ENCODE measurements at regions not wholly inside any gene's neighbourhood (a gene's known extent, or its start where the extent isn't known, plus 50 kb on each side); places are given as distances from the start of the nearest gene placed in this dataset.

DNA sequence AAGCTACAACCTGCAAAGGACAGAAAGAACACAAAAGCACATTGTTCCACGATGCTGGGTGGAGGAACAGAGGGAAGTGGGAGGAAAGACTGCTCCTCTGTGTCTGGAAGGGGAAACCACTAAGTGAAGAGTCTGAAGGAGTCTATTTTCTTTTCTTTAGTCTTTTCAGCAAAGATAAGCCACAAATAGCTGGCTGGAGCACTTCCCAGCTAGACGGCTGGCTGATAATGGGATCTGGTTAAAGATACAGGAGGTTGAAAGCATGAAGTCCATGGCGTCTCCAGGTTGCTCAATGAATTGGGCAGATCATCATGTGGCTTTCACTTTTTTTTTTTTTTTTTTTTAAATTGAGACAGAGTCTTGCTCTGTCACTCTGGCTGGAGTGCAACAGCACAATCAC lies 154.0 kb upstream of the KCNG1 start:
- Histone ChIP-seq H3K9me3 (no peaks in the 10 kb centered on the region), H3K36me3 (no peaks in the 10 kb centered on the region), H3K27me3 (peaks cover 0 to 8% (median 0%) of the 10 kb centered on the region in 4 donors), H3K4me3 (no peak overlapping the region), H3K27ac (replicated peaks in 1 of 4) (no peak overlapping the region), H3K4me1 (no peaks in the 10 kb centered on the region)
- DNase-seq (ENCODE audit: extremely low spot score) = no peak
- intact Hi-C loops (cut with DNase I) = no loop called here
- 54% methylated on average over 3 of the region's 3 CpGs for WGBS
- TF ChIP-seq, protein P1, sequence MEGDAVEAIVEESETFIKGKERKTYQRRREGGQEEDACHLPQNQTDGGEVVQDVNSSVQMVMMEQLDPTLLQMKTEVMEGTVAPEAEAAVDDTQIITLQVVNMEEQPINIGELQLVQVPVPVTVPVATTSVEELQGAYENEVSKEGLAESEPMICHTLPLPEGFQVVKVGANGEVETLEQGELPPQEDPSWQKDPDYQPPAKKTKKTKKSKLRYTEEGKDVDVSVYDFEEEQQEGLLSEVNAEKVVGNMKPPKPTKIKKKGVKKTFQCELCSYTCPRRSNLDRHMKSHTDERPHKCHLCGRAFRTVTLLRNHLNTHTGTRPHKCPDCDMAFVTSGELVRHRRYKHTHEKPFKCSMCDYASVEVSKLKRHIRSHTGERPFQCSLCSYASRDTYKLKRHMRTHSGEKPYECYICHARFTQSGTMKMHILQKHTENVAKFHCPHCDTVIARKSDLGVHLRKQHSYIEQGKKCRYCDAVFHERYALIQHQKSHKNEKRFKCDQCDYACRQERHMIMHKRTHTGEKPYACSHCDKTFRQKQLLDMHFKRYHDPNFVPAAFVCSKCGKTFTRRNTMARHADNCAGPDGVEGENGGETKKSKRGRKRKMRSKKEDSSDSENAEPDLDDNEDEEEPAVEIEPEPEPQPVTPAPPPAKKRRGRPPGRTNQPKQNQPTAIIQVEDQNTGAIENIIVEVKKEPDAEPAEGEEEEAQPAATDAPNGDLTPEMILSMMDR (IDR thresholded peaks at IDR 0.05) = no peak
- TF ChIP-seq POLR2AphosphoS5 (IDR thresholded peaks at IDR 0.05) (no peak), EP300 (IDR thresholded peaks at IDR 0.05) (no peak), POLR2A (IDR thresholded peaks at IDR 0.05; ENCODE audit: low read depth) (no peak)

DNA sequence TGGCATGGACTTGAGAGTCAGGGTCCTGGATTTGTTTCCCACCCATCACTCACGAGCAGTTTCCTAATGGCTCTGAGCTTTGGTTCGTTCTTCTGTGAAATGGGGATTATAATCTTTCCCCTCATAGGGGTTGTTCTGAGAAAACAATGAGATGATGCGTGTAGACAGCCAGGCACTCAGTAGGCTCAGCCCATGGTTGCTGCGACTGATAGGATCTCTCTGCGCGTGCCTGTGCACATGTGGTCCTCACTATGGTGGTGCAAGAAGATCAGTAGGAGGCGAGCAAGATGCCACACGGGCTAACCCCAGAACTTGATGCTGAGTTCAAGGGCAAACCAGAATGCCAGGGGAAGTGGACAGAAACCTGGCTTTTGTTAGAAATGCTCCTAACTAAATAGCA lies 153.5 kb upstream of the KCNG1 start:
- Histone ChIP-seq H3K36me3 (no peaks in the 10 kb centered on the region), H3K4me3 (no peak overlapping the region), H3K4me1 (no peaks in the 10 kb centered on the region), H3K27me3 (peaks cover 0 to 8% (median 0%) of the 10 kb centered on the region in 4 donors), H3K27ac (replicated peaks in 1 of 4) (no peak overlapping the region), H3K9me3 (no peaks in the 10 kb centered on the region)
- 85% methylated on average over 8 of the region's 8 CpGs for WGBS
- TF ChIP-seq EP300 (IDR thresholded peaks at IDR 0.05) = no peak
- TF ChIP-seq, protein P1 (IDR thresholded peaks at IDR 0.05) = no peak
- no peak for TF ChIP-seq POLR2AphosphoS5 (IDR thresholded peaks at IDR 0.05)
- TF ChIP-seq POLR2A (IDR thresholded peaks at IDR 0.05; ENCODE audit: low read depth) = no peak
- no peak for DNase-seq (ENCODE audit: extremely low spot score)
- intact Hi-C loops (cut with DNase I) = no loop called here

DNA sequence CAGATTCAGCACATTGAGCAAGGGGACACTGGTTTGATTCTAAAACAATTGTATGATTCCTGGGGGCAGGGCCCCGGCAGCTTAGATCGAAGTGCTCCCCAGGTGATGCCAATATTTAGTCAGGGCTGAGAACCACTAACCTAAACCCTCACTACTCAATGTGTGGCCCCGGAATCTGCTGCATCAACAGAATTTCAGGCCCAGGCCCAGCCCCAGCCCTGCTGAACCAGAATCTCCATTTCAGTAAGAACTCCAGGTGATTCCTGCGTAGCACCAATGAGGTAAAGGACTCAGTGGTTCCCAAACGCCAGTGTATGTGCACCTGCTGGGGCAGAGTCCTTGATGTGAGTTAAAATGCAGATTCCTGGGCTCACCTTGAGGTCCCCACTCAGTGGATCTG lies 152.8 kb upstream of the KCNG1 start:
- no peak for DNase-seq (ENCODE audit: extremely low spot score)
- 88% methylated on average over 5 of the region's 5 CpGs for WGBS
- TF ChIP-seq, protein P1 (IDR thresholded peaks at IDR 0.05) = no peak
- TF ChIP-seq POLR2AphosphoS5 (IDR thresholded peaks at IDR 0.05) (no peak), POLR2A (IDR thresholded peaks at IDR 0.05; ENCODE audit: low read depth) (no peak), EP300 (IDR thresholded peaks at IDR 0.05) (no peak)
- no peak overlapping the region for H3K27ac ChIP-seq (replicated peaks in 1 of 4)
- H3K4me1 ChIP-seq = no peaks in the 10 kb centered on the region
- H3K4me3 ChIP-seq = no peak overlapping the region
- H3K27me3 ChIP-seq = peaks cover 0 to 7% (median 0%) of the 10 kb centered on the region in 4 donors
- no peaks in the 10 kb centered on the region for H3K9me3 ChIP-seq
- no peaks in the 10 kb centered on the region for H3K36me3 ChIP-seq
- intact Hi-C loops (cut with DNase I) = no loop called here

DNA sequence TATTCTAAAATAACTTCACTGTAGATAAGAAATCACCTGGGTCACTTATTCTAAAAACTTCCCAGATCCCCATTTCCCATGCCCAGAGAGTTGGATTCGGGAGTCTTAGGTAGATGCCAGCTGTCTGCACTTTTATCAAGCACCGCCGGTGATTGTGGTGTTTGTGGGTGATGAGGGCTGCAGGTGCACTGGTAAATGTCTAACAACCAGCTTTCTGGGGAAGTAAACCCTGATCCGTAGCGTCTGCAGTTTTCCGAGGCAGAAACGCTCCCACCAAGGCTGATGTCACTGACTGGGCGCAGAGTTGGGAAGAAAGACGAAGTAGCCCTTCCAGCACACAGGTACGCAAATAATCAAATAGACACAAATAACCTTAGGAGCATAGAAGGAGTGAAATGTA lies 152.2 kb upstream of the KCNG1 start:
- TF ChIP-seq POLR2AphosphoS5 (IDR thresholded peaks at IDR 0.05) (no peak), EP300 (IDR thresholded peaks at IDR 0.05) (no peak), POLR2A (IDR thresholded peaks at IDR 0.05; ENCODE audit: low read depth) (no peak)
- TF ChIP-seq, protein P1 (IDR thresholded peaks at IDR 0.05) = no peak
- Histone ChIP-seq H3K27me3 (peaks cover 0 to 7% (median 0%) of the 10 kb centered on the region in 4 donors), H3K4me1 (no peaks in the 10 kb centered on the region), H3K36me3 (no peaks in the 10 kb centered on the region), H3K4me3 (no peak overlapping the region), H3K9me3 (no peaks in the 10 kb centered on the region), H3K27ac (replicated peaks in 1 of 4) (no peak overlapping the region)
- 84% methylated on average over 10 of the region's 10 CpGs for WGBS
- DNase-seq (ENCODE audit: extremely low spot score) = no peak
- intact Hi-C loops (cut with DNase I) = no loop called here

DNA sequence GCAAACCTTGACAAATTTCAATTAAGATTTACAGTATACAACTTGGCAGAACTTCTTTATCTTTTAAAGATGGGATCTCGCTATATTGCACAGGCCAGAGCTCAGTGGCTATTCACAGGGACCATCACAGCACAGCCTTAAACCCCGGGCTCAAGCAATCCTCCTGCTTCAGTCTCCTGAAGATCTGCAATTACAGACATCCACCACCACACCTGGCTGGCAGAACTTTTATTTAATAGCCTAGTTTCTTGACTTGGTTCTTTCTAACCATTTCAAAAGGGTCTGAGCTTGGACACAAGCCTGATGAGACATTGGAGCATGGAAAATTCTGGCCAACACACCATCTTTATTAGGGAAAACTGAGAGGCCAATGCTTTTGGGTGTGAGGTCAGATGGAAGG lies 151.6 kb upstream of the KCNG1 start:
- TF ChIP-seq POLR2AphosphoS5 (IDR thresholded peaks at IDR 0.05) (no peak), POLR2A (IDR thresholded peaks at IDR 0.05; ENCODE audit: low read depth) (no peak), EP300 (IDR thresholded peaks at IDR 0.05) (no peak)
- TF ChIP-seq, protein P1 (IDR thresholded peaks at IDR 0.05) = no peak
- peaks cover 0 to 5% (median 3%) of the 10 kb centered on the region in 4 donors for H3K9me3 ChIP-seq
- H3K4me3 ChIP-seq = no peak overlapping the region
- 92% methylated on average over 2 of the region's 2 CpGs for WGBS
- no peaks in the 10 kb centered on the region for H3K36me3 ChIP-seq
- no peak for DNase-seq (ENCODE audit: extremely low spot score)
- peaks cover 0 to 6% (median 0%) of the 10 kb centered on the region in 4 donors for H3K27me3 ChIP-seq
- no peaks in the 10 kb centered on the region for H3K4me1 ChIP-seq
- H3K27ac ChIP-seq (replicated peaks in 1 of 4) = no peak overlapping the region
- intact Hi-C loops (cut with DNase I) = no loop called here

All from esophagus muscularis mucosa (tissue), 4 donors.